Amniotic stem cell (primary cell): ENCODE measurements at regions not wholly inside any gene's neighbourhood (a gene's known extent, or its start where the extent isn't known, plus 50 kb on each side); places are given as distances from the start of the nearest gene placed in this dataset.
"Not testable (repeated sequence)": the region's sequence is repeated elsewhere in the genome, so short reads cannot be mapped to it uniquely, and the experiment has no call there.

ENCODE experiments used
- DNase-seq: peaks from one replicate; lab custom pipeline; 2025; lab: John Stamatoyannopoulos, UW

DNA sequence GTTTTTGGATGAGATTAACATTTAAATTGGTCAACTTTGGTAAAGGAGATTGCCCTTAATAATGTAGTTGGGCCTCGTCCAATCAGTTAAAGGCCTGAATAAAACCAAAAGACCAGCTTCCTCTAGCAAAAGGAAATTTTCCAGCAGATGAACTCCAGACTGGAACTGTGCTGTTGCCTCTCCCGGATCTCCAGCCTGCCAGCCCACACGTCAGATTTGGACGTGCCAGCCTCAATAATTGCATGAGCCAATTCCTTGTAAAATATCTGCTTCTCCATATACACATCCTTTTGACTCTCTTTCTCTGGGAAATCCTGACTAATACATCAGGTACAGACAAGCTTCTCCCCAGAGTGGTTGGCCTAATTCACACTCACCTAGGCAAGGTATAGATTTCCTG, 175.8 kb upstream of the ADCY2 start:
- no peak for DNase-seq

- DNase-seq, result no peak
Observed at GRCh38 chr5:7221041-7221440, 174.9 kb upstream of the ADCY2 start.

GRCh38 chr5:7225826-7226225, 170.1 kb upstream of the ADCY2 start:
- no peak for DNase-seq

DNA sequence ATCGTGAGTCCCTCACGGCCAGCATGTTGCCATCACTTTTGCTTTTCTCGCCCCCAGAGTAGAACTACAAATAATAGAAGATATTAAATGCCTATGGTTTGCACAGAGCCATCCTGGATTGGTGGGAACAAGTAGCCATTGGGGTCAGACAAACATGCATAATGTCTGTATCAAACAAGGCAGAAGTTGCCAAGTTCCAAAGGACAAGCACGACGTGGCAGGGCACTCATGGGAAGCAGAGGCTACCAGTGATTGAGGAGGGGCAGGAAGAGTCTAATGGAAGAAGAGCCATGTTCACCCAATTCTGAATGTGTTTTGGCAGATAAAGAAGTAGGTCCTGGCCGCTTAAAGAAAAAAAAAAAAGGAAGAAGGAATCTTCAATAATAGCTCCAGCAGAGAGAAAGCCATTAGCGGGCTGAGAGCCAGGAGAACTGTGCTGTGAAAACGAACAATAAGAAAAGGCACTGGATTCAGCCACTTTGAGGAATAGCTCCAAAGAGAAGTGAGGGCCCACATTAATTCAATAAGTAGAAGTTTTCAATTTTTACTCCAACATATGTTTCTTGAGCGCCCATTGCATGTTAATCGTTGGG, 153.7 kb upstream of the ADCY2 start:
- DNase-seq, result no peak

DNA sequence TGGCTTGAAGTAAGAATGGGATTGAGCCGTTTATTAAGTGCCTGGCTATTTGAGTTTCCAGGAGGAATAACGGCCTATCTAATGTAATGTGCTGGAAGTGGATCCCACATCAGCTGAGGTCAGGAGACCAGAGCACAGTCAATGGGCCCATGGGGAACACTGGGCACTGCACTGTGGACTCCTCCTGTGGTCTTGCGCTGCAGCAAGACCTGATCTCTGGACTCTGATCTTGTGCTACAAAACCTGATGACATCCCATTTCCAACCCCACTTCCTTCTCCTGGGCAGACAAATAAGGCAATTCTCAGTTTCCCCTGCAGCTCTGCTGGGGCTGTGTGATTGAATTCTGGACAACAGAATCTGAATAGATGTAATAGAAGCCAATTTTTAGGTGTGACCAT, 151.7 kb upstream of the ADCY2 start:
- DNase-seq, result no peak

- DNase-seq, result no peak
Observed at GRCh38 chr5:7245121-7245651, 150.8 kb upstream of the ADCY2 start.

- DNase-seq, result no peak
Observed at GRCh38 chr5:7246287-7246686, 149.7 kb upstream of the ADCY2 start.

DNA sequence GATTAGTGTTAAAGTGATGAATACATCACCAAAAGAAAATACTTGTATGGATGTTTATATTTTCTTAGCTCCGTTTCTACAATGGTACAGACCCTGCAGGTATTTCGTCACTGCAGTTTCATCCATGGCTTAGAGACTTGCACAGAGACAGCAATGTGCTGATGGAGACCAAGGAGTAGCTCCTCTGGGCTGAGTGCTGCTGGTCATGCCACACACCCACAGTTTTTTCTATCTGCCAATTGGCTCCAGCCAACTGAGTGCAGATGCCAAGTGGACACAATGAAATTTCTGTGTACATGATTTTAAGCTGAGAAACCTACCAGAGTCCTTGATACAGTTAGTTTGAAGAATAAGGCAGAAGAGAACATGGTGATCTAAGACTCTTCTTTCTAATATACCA, 145.9 kb upstream of the ADCY2 start:
- DNase-seq, result no peak

DNA sequence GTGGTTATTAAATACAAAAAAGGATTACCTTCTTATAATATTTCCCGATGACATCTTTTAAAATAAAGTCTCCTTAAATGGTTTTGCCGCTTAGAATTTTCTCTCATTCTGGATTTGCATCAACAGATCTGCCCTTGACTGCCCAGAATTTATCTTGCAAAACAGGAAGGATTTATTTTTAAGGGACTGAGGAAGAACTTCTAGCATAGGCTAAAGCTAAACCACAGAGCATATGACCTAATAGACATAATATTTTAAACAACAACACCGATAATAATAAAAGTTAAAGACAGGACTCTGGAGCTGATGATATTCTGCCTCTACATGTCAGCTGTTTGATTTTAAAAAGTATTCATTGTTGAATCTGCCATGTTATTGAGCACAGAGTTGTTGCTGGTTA, 145.3 kb upstream of the ADCY2 start:
- DNase-seq, result no peak

DNA sequence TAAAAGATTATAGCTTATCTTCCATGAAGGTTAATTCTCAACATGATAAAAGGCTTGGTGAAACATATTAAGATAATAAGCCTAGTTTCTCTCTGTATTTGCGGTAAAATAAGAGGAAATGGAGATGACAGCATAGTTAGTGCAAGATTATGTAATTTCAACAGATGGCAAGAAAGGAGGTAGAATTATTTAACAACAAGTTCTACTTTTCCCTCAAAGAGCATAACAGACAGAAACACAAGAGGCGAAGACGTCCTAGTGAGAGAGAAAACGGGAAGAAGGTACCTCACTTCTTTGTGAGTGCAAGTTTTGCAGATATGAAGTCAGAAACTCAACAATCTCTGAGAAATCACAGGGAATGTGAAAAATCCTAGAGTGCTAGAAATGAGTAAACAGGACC, 144.8 kb upstream of the ADCY2 start:
- DNase-seq, result no peak

DNA sequence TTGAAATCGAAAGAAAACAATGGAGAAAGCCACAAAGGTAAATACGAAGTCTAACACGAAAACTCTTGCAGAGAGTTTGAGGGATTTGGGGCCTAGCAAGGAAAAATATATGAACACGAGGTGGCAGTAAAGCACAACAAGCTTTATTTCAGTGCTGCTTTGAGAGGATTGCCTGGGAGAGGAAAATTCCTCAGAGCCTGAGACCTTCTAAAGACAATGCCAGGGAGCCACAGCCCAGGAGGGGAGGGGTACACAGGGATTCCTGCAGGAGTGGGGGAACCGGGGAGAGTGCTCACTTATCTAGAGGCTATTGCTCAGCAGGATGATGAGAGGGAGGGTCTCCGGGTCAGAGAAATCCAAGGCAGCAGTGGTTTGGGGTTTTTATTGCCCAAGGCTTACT, 134.9 kb upstream of the ADCY2 start:
- DNase-seq, result no peak

GRCh38 chr5:7261900-7262299, 134.0 kb upstream of the ADCY2 start:
- DNase-seq, result no peak

DNA sequence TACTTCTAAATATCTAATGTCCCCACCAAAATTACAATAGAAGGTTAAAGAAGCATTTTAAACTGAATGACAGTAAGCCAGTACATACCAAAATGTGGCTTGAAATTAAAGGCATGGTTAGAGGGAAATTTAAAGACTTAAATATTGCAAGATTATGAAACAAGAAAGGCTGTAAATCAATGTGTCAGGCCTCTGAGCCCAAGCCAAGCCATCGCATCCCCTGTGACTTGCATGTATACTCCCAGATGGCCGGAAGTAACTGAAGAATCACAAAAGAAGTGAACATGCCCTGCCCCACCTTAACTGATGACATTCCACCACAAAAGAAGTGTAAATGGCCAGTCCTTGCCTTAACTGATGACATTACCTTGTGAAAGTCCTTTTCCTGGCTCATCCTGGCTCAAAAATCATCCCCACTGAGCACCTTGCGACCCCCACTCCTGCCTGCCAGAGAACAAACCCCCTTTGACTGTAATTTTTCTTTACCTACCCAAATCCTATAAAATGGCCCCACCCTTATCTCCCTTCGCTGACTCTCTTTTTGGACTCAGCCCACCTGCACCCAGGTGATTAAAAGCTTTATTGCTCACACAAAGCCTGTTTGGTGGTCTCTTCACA, 132.4 kb upstream of the ADCY2 start:
- DNase-seq, result not testable (repeated sequence)

- DNase-seq, result not testable (repeated sequence)
Observed at GRCh38 chr5:7265776-7266175, 130.2 kb upstream of the ADCY2 start.

DNA sequence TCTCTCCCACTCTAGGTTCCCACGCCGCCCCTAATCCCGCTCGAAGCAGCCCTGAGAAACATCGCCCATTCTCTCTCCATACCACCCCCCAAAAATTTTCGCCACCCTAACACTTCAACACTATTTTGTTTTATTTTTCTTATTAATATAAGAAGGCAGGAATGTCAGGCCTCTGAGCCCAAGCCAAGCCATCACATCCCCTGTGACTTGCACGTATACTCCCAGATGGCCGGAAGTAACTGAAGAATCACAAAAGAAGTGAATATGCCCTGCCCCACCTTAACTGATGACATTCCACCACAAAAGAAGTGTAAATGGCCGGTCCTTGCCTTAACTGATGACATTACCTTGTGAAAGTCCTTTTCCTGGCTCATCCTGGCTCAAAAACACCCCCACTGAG, 127.2 kb upstream of the ADCY2 start:
- DNase-seq, result not testable (repeated sequence)

- no peak for DNase-seq
Observed at GRCh38 chr5:7269591-7270274, 126.2 kb upstream of the ADCY2 start.

- no peak for DNase-seq
Observed at GRCh38 chr5:7271435-7272084, 124.4 kb upstream of the ADCY2 start.

DNA sequence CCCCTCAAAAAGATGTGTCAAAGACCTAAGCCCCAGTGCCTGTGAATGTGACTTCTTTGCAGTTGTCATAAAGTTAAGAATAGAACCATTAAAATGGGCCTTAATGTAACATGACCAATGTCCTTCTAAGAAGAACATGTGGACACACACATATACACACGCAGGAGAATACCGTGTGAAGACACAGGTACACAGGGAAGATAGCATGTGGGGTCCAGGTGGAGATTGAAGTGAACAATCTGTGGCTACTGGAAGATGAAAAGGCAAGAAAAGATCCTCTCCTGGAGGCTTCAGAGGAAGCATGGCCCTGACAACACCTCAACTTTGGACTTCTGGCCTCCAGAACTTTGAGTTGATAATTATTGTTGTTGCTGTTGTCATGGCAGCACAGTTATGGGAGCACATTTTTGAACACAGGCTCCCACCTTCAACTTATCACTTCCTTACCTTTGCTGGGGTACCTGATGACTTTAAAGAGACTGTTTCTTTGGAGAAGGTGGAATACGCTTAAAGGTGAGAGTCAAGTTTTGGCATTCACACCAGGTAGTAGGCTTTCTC, 123.5 kb upstream of the ADCY2 start:
- no peak for DNase-seq

DNA sequence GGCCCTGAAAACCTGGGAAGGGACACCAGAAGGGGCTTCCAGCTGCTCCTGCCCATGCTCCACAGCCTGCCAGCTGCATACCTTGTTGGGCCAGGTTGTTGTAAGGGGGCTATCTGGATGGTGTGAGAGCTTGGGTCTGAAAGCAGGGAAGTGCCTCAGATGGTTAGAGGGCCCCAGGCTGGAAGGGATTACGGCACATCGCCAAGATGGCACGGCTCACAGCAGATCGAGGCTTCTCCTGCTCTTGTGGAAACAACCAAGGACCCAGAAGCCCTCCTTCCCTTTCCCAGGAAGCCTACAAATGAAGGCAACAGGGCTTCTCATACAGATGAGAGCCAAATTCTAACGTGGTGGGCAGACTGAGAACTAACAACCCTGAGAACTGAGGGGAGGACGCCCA, 121.7 kb upstream of the ADCY2 start:
- DNase-seq, result no peak

DNA sequence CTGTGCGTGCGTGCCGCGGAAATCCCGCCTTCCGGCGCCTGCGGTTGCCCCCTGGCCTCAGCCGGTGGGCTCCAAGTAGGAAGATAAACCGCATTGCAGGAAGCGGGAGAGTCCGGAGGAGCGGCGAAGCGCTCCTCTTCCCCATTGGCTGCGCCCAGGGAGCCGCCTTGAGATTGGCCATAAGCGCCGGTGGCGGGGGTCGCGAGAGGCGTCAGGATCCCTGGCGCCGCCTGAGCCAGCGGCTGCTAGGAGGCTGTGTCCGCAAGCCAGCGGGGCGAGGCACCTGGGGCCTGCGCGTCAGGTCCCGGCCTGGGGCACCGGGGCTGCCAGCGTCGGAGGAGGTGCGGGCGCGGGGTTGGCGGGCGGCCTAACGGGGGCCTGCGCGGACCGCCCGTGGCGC, 106.3 kb upstream of the ADCY2 start:
- not testable (repeated sequence) for DNase-seq

GRCh38 chr5:7297821-7298220, 98.1 kb upstream of the ADCY2 start:
- not testable (repeated sequence) for DNase-seq

- DNase-seq, result not testable (repeated sequence)
Observed at GRCh38 chr5:7299731-7300130, 96.2 kb upstream of the ADCY2 start.
